ENCODE measurements at regions not wholly inside any gene's neighbourhood (a gene's known extent, or its start where the extent isn't known, plus 50 kb on each side); places are given as distances from the start of the nearest gene placed in this dataset.

DNA sequence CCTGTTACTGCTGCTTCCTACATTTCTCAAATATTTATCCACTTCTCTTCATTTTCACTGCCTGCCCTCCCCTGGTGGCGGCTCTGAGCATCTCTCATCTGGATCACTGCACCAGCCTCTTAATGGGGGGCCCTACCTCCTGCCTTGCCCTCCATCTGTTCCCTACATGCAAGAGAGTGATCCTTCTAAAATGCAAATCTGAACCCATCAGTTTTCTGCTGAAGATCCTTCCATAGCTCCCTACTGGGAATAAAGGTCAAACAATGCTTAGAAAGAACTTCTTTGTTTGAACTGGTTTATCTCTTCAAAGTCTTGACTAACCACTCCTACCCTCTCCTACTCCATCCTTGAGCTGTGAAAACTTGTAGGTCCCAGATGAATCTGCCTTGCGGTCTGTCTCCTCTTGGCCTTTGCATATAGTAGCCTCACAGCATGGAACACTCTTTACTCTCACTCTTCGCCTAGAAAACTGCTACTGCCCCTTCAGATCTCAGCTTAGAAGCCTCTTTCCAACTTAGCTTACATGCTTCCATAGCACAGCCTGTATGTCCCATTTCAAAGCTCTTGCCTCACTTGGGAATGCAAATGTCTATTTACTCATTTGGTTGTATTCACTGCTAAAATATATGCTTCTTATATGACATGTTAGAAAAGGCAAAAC, 119.3 kb downstream of the QRSL1 start:
- TF ChIP-seq POLR2A (IDR thresholded peaks at IDR 0.05) (no peak), CTCF (IDR thresholded peaks at IDR 0.05) (no peak)
